GM12872 (cell line): ENCODE measurements at regions not wholly inside any gene's neighbourhood (a gene's known extent, or its start where the extent isn't known, plus 50 kb on each side); places are given as distances from the start of the nearest gene placed in this dataset.

Experiments used
- TF ChIP-seq, protein P1 (sequence below): IDR thresholded peaks from 3 replicates; pipeline ENCODE4 v1.5.1; 2011; ENCODE audit warnings: low read depth, mild to moderate bottlenecking, low read length, moderate library complexity; ENCODE audit not compliant: insufficient read depth

DNA sequence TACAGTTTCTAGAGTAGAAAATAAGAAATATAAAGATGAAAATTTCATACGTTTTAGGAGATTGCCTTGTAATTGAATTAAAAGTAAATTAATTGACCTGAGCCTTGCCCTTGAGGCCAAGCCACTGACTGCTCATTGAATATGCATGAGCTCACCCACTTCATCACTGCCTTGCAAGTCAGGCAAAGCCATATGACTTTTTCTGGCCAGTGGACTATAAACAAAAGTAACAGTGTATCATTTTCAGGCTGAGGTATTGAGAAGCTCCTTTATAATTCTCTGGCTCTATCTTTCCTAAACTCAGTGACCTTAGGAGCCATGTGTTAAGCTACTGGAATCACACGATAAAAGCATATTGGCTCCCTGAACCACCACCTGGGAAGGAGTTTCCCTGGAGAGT lies 369.3 kb downstream of the NUAK1 start:
- TF ChIP-seq, protein P1, sequence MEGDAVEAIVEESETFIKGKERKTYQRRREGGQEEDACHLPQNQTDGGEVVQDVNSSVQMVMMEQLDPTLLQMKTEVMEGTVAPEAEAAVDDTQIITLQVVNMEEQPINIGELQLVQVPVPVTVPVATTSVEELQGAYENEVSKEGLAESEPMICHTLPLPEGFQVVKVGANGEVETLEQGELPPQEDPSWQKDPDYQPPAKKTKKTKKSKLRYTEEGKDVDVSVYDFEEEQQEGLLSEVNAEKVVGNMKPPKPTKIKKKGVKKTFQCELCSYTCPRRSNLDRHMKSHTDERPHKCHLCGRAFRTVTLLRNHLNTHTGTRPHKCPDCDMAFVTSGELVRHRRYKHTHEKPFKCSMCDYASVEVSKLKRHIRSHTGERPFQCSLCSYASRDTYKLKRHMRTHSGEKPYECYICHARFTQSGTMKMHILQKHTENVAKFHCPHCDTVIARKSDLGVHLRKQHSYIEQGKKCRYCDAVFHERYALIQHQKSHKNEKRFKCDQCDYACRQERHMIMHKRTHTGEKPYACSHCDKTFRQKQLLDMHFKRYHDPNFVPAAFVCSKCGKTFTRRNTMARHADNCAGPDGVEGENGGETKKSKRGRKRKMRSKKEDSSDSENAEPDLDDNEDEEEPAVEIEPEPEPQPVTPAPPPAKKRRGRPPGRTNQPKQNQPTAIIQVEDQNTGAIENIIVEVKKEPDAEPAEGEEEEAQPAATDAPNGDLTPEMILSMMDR, result no peak

DNA sequence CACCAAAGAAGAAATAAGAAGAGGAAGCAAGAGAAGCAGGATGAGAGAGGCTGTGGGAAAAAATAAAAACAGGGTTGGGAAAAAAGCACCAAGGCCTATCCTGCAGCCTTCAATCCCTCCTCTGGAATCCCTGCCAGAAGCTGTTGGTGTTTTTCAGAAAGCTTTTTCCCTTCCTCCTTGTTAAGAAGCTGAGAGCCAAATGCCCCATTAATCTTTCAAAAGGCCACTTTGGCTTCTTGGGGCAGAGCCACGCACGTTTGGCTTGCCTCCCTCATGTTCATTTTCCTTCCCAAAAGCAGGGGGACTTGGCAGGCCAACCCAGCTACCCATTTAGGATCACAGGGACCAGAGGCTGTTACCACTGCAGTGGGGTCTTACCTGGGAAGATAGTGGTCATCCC lies 365.3 kb downstream of the NUAK1 start:
- TF ChIP-seq, protein P1, result no peak

GRCh38 chr12:105774037-105774436 lies 364.7 kb downstream of the NUAK1 start:
- TF ChIP-seq, protein P1, result no peak

GRCh38 chr12:105775343-105775742 lies 363.4 kb downstream of the NUAK1 start:
- TF ChIP-seq, protein P1, result no peak

GRCh38 chr12:105783983-105784947 lies 354.5 kb downstream of the NUAK1 start:
- TF ChIP-seq, protein P1, result no peak

DNA sequence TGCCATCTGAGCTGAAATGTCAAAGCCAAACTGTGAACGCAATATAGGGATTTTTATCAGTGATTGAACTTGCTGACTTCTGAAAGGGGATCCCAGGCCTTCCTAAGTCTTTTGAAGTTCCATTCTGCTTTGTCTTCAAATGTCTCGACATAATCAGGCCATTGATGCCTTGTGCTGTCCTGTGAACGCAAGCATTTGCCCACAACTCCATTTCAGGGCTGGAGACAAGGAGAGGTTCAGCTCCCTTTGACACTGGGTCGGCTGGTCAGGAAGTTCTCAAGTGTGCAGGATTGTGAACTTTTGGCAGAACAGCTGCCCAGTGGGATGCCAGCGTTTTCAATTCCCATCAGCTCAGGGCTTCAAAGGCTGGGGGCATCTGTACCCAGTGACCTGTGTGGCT lies 345.3 kb downstream of the NUAK1 start:
- TF ChIP-seq, protein P1, result no peak

DNA sequence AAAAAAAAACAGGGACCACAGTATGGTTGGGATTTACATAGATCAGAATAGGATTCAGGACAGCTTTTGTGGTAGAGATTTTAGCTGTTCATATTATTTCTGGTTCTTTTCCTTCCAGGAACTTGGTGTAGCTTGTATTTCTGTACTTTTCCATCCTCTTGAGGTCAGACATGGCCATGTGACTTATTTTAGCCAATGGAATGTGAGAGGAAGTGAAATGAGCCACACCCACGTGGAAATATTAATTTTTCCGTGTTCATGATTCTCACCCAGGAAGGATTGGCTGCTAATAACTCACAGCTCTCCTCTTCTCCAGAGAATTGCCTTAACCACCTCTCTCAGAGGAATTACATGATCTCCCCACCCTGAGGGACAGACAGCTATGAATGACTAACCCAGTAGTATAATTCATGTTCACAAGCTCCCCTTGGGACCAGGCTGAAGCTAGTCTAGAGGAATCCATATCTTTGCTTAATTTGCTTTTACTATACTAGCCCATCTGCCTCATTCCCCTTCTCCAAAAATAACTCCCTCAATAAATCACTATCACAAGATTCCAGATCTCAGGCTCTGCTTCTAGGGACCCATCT lies 340.4 kb downstream of the NUAK1 start:
- TF ChIP-seq, protein P1, result no peak
